Ishikawa (cell line): ENCODE measurements at regions not wholly inside any gene's neighbourhood (a gene's known extent, or its start where the extent isn't known, plus 50 kb on each side); places are given as distances from the start of the nearest gene placed in this dataset.

Experiments used
- CREB1 ChIP-seq: IDR thresholded peaks from 2 replicates; pipeline ENCODE4 v1.6.1; 2012; ENCODE audit warnings: low read depth
- EP300 ChIP-seq: IDR thresholded peaks from 2 replicates; pipeline ENCODE4 v1.6.1; 2012; ENCODE audit warnings: borderline replicate concordance
- NFIC ChIP-seq: IDR thresholded peaks from 2 replicates; pipeline ENCODE4 v1.6.1; 2012
- TCF12 ChIP-seq: IDR thresholded peaks from 2 replicates; pipeline ENCODE4 v1.6.1; 2012; ENCODE audit warnings: low read depth
- TEAD4 ChIP-seq: IDR thresholded peaks from 2 replicates; pipeline ENCODE4 v1.6.1; 2012

- TF ChIP-seq CREB1 (no peak), TCF12 (no peak), TEAD4 (no peak), NFIC (no peak), EP300 (no peak)
Observed at GRCh38 chr16:29317269-29317668, 89.2 kb downstream of the NPIPB11 start.
